GM23338 (cell line): ENCODE measurements at regions not wholly inside any gene's neighbourhood (a gene's known extent, or its start where the extent isn't known, plus 50 kb on each side); places are given as distances from the start of the nearest gene placed in this dataset.

Experiments
- ATAC-seq: fragments of 200-7000 bp; cut with Tn5 transposase; 3 replicates; pipeline ENCODE4 v1.9.1; 2020
- DNase-seq: peaks from one replicate; pipeline ENCODE4 v3.0.0-alpha.2; 2015; ENCODE audit warnings: low spot score
- H2AFZ ChIP-seq: fragments of 200-600 bp; sonication (generic); 2 replicates; pipeline ENCODE4 v1.8.0; 2016; ENCODE audit warnings: antibody characterized with exemption, mild to moderate bottlenecking, moderate library complexity
- H3F3A ChIP-seq: fragments of 200-600 bp; sonication (generic); replicated peaks from 2 replicates; pipeline ENCODE4 v1.8.0; 2017; ENCODE audit warnings: antibody characterized with exemption, mixed run types, low read depth
- H3K27ac ChIP-seq: fragments of 200-600 bp; sonication (generic); 2 replicates; pipeline ENCODE4 v1.6.1; 2016; ENCODE audit warnings: low read depth
- H3K27me3 ChIP-seq: fragments of 200-600 bp; sonication (generic); 2 replicates; pipeline ENCODE4 v1.8.0; 2016; ENCODE audit warnings: mild to moderate bottlenecking, mixed run types, moderate library complexity; ENCODE audit not compliant: insufficient read depth
- H3K36me3 ChIP-seq: fragments of 200-600 bp; sonication (generic); 2 replicates; pipeline ENCODE4 v1.8.0; 2016; ENCODE audit warnings: mild to moderate bottlenecking; ENCODE audit not compliant: insufficient read depth
- H3K4me1 ChIP-seq: fragments of 200-600 bp; sonication (generic); 2 replicates; pipeline ENCODE4 v1.8.0; 2016; ENCODE audit warnings: mild to moderate bottlenecking, moderate library complexity; ENCODE audit not compliant: insufficient read depth
- H3K4me2 ChIP-seq: fragments of 200-600 bp; sonication (generic); 2 replicates; pipeline ENCODE4 v1.7.1; 2017; ENCODE audit warnings: mixed run types
- H3K4me3 ChIP-seq: fragments of 200-600 bp; sonication (generic); 2 replicates; pipeline ENCODE4 v1.6.1; 2016; ENCODE audit warnings: mixed run types
- H3K79me2 ChIP-seq: fragments of 200-600 bp; sonication (generic); replicated peaks from 2 replicates; pipeline ENCODE4 v1.8.0; 2017; ENCODE audit warnings: mild to moderate bottlenecking; ENCODE audit not compliant: insufficient read depth
- H3K9me2 ChIP-seq: fragments of 200-600 bp; sonication (generic); 2 replicates; pipeline ENCODE4 v1.8.0; 2017; ENCODE audit not compliant: insufficient read depth
- H4K20me1 ChIP-seq: fragments of 200-600 bp; sonication (generic); replicated peaks from 2 replicates; pipeline ENCODE4 v1.8.0; 2017; ENCODE audit warnings: mild to moderate bottlenecking; ENCODE audit not compliant: insufficient read depth
- H3K27ac Mint-ChIP-seq: 2 replicates; pipeline ENCODE4 v1.8.0; 2020; ENCODE audit warnings: inconsistent platforms, mild to moderate bottlenecking, moderate library complexity, mixed read lengths
- H3K27me3 Mint-ChIP-seq: 3 replicates; pipeline ENCODE4 v1.8.0; 2022; ENCODE audit warnings: low read depth, mild to moderate bottlenecking, moderate library complexity, mixed read lengths, inconsistent platforms; ENCODE audit not compliant: insufficient read depth, poor library complexity
- H3K36me3 Mint-ChIP-seq: 3 replicates; pipeline ENCODE4 v1.8.0; 2021; ENCODE audit warnings: low read depth, mild to moderate bottlenecking, inconsistent platforms, moderate library complexity, mixed read lengths
- H3K4me1 Mint-ChIP-seq: 3 replicates; pipeline ENCODE4 v1.8.0; 2020; ENCODE audit warnings: mild to moderate bottlenecking, inconsistent platforms, mixed read lengths
- H3K4me3 Mint-ChIP-seq: 3 replicates; pipeline ENCODE4 v1.8.0; 2021; ENCODE audit warnings: moderate library complexity, mild to moderate bottlenecking, inconsistent platforms, mixed read lengths
- H3K9me3 Mint-ChIP-seq: 3 replicates; pipeline ENCODE4 v1.8.0; 2020; ENCODE audit warnings: moderate library complexity, mild to moderate bottlenecking, inconsistent platforms, mixed read lengths
- CREB1 ChIP-seq: fragments of 250-450 bp; sonication (Bioruptor Pico); IDR thresholded peaks from 2 replicates; pipeline ENCODE4 v1.5.0; 2020; ENCODE audit warnings: low read depth, mild to moderate bottlenecking, moderate library complexity
- EZH2 ChIP-seq: fragments of 200-600 bp; sonication (generic); IDR thresholded peaks from one replicate; pipeline ENCODE4 v1.8.0; 2017; ENCODE audit warnings: antibody characterized with exemption, mild to moderate bottlenecking, low read depth; ENCODE audit not compliant: unreplicated experiment
- EZH2phosphoT487 ChIP-seq: fragments of 200-600 bp; sonication (generic); IDR thresholded peaks from one replicate; pipeline ENCODE4 v1.8.1; 2018; ENCODE audit warnings: antibody characterized with exemption; ENCODE audit not compliant: unreplicated experiment
- JUNB ChIP-seq: IDR thresholded peaks from one replicate; pipeline ENCODE4 v1.6.1; 2016; ENCODE audit warnings: antibody characterized with exemption; ENCODE audit not compliant: unreplicated experiment
- NANOG ChIP-seq: IDR thresholded peaks from 2 replicates; pipeline ENCODE4 v1.6.1; 2016; ENCODE audit warnings: antibody characterized with exemption, borderline replicate concordance
- POLR2AphosphoS5 ChIP-seq: IDR thresholded peaks from 2 replicates; pipeline ENCODE4 v1.6.1; 2016; ENCODE audit warnings: antibody characterized with exemption, low read depth
- STAT1 ChIP-seq: IDR thresholded peaks from one replicate; pipeline ENCODE4 v1.6.1; 2016; ENCODE audit warnings: antibody characterized with exemption; ENCODE audit not compliant: unreplicated experiment
- ZNF114 ChIP-seq: fragments of 250-450 bp; sonication (Bioruptor Pico); IDR thresholded peaks from 2 replicates; pipeline ENCODE4 v1.5.0; 2020; ENCODE audit warnings: mild to moderate bottlenecking, moderate library complexity
- ZNF331 ChIP-seq: fragments of 250-450 bp; sonication (Bioruptor Pico); IDR thresholded peaks from 2 replicates; pipeline ENCODE4 v1.5.0; 2020; ENCODE audit warnings: low read depth, mild to moderate bottlenecking, moderate library complexity
- TF ChIP-seq, protein P1 (sequence below): IDR thresholded peaks from 2 replicates; pipeline ENCODE4 v1.6.1; 2016; ENCODE audit warnings: antibody characterized with exemption
- TF ChIP-seq, protein P2 (sequence below), 2 experiments: fragments of 200-600 bp in 1 of 2; sonication (generic) in 1 of 2; conservative IDR thresholded peaks; 2 replicates each; pipeline versions ENCODE4 v1.5.1 to v1.6.1; 2016 to 2017; ENCODE audit warnings: antibody characterized with exemption in 2 of 2, low read depth in 2 of 2, mild to moderate bottlenecking in 2 of 2, moderate library complexity in 1 of 2
- TF ChIP-seq, protein P3 (sequence below): fragments of 250-450 bp; sonication (Bioruptor Pico); IDR thresholded peaks from 2 replicates; pipeline ENCODE4 v1.5.0; 2020; ENCODE audit warnings: mild to moderate bottlenecking, moderate library complexity
- TF ChIP-seq, protein P4 (sequence below): IDR thresholded peaks from one replicate; pipeline ENCODE4 v1.6.1; 2018; ENCODE audit warnings: antibody characterized with exemption; ENCODE audit not compliant: unreplicated experiment

DNA sequence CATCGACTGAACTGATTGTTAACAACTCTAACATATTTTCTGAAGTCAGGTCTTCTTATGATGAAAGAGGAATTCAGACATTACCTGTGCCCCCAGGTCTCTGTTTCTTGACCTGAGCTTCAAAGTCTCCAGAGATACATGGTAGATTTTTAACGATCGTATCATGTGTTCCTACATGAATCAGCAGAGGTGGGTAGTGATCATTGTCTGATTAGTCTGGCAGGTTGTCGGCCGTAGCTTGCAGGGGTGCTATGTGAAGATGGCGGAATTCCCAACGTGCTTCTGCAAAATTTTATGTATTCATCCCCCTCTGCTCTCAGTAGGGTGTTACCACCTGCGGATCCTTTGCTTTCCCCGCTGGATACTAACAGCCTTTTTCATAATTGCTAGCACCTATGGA lies 581.9 kb downstream of the GATA3 start:
- DNase-seq: no peak

More for the DNA sequence above, 581.9 kb downstream of the GATA3 start:
- Mint-ChIP-seq H3K27ac (no peak overlapping the region), H3K36me3 (no peaks in the 10 kb centered on the region), H3K9me3 (no peaks in the 10 kb centered on the region), H3K4me1 (no peaks in the 10 kb centered on the region), H3K4me3 (no peak overlapping the region), H3K27me3 (no peaks in the 10 kb centered on the region)
- no peaks in the 10 kb centered on the region for H4K20me1 ChIP-seq
- no peaks in the 10 kb centered on the region for H3K27me3 ChIP-seq
- no peaks in the 10 kb centered on the region for H3K4me1 ChIP-seq
- no peak for TF ChIP-seq EZH2phosphoT487
- TF ChIP-seq JUNB: no peak
- no peak for TF ChIP-seq CREB1
- TF ChIP-seq ZNF331 (CRISPR knock-in tag): no peak
- TF ChIP-seq STAT1: no peak
- TF ChIP-seq, protein P1, sequence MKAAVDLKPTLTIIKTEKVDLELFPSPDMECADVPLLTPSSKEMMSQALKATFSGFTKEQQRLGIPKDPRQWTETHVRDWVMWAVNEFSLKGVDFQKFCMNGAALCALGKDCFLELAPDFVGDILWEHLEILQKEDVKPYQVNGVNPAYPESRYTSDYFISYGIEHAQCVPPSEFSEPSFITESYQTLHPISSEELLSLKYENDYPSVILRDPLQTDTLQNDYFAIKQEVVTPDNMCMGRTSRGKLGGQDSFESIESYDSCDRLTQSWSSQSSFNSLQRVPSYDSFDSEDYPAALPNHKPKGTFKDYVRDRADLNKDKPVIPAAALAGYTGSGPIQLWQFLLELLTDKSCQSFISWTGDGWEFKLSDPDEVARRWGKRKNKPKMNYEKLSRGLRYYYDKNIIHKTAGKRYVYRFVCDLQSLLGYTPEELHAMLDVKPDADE: no peak
- TF ChIP-seq POLR2AphosphoS5: no peak
- TF ChIP-seq NANOG: no peak
- TF ChIP-seq ZNF114 (CRISPR knock-in tag): no peak
- no peak for TF ChIP-seq EZH2
- TF ChIP-seq, protein P2, sequence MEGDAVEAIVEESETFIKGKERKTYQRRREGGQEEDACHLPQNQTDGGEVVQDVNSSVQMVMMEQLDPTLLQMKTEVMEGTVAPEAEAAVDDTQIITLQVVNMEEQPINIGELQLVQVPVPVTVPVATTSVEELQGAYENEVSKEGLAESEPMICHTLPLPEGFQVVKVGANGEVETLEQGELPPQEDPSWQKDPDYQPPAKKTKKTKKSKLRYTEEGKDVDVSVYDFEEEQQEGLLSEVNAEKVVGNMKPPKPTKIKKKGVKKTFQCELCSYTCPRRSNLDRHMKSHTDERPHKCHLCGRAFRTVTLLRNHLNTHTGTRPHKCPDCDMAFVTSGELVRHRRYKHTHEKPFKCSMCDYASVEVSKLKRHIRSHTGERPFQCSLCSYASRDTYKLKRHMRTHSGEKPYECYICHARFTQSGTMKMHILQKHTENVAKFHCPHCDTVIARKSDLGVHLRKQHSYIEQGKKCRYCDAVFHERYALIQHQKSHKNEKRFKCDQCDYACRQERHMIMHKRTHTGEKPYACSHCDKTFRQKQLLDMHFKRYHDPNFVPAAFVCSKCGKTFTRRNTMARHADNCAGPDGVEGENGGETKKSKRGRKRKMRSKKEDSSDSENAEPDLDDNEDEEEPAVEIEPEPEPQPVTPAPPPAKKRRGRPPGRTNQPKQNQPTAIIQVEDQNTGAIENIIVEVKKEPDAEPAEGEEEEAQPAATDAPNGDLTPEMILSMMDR (conservative IDR thresholded peaks at IDR 0.05; ENCODE audit: low read depth in 2 of 2): no peak
- TF ChIP-seq, protein P3, sequence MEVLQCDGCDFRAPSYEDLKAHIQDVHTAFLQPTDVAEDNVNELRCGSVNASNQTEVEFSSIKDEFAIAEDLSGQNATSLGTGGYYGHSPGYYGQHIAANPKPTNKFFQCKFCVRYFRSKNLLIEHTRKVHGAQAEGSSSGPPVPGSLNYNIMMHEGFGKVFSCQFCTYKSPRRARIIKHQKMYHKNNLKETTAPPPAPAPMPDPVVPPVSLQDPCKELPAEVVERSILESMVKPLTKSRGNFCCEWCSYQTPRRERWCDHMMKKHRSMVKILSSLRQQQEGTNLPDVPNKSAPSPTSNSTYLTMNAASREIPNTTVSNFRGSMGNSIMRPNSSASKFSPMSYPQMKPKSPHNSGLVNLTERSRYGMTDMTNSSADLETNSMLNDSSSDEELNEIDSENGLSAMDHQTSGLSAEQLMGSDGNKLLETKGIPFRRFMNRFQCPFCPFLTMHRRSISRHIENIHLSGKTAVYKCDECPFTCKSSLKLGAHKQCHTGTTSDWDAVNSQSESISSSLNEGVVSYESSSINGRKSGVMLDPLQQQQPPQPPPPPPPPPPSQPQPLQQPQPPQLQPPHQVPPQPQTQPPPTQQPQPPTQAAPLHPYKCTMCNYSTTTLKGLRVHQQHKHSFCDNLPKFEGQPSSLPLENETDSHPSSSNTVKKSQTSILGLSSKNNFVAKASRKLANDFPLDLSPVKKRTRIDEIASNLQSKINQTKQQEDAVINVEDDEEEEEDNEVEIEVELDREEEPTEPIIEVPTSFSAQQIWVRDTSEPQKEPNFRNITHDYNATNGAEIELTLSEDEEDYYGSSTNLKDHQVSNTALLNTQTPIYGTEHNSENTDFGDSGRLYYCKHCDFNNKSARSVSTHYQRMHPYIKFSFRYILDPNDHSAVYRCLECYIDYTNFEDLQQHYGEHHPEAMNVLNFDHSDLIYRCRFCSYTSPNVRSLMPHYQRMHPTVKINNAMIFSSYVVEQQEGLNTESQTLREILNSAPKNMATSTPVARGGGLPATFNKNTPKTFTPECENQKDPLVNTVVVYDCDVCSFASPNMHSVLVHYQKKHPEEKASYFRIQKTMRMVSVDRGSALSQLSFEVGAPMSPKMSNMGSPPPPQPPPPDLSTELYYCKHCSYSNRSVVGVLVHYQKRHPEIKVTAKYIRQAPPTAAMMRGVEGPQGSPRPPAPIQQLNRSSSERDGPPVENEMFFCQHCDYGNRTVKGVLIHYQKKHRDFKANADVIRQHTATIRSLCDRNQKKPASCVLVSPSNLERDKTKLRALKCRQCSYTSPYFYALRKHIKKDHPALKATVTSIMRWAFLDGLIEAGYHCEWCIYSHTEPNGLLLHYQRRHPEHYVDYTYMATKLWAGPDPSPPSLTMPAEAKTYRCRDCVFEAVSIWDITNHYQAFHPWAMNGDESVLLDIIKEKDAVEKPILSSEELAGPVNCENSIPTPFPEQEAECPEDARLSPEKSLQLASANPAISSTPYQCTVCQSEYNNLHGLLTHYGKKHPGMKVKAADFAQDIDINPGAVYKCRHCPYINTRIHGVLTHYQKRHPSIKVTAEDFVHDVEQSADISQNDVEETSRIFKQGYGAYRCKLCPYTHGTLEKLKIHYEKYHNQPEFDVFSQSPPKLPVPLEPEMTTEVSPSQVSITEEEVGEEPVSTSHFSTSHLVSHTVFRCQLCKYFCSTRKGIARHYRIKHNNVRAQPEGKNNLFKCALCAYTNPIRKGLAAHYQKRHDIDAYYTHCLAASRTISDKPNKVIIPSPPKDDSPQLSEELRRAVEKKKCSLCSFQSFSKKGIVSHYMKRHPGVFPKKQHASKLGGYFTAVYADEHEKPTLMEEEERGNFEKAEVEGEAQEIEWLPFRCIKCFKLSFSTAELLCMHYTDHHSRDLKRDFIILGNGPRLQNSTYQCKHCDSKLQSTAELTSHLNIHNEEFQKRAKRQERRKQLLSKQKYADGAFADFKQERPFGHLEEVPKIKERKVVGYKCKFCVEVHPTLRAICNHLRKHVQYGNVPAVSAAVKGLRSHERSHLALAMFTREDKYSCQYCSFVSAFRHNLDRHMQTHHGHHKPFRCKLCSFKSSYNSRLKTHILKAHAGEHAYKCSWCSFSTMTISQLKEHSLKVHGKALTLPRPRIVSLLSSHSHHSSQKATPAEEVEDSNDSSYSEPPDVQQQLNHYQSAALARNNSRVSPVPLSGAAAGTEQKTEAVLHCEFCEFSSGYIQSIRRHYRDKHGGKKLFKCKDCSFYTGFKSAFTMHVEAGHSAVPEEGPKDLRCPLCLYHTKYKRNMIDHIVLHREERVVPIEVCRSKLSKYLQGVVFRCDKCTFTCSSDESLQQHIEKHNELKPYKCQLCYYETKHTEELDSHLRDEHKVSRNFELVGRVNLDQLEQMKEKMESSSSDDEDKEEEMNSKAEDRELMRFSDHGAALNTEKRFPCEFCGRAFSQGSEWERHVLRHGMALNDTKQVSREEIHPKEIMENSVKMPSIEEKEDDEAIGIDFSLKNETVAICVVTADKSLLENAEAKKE: no peak
- TF ChIP-seq, protein P4, sequence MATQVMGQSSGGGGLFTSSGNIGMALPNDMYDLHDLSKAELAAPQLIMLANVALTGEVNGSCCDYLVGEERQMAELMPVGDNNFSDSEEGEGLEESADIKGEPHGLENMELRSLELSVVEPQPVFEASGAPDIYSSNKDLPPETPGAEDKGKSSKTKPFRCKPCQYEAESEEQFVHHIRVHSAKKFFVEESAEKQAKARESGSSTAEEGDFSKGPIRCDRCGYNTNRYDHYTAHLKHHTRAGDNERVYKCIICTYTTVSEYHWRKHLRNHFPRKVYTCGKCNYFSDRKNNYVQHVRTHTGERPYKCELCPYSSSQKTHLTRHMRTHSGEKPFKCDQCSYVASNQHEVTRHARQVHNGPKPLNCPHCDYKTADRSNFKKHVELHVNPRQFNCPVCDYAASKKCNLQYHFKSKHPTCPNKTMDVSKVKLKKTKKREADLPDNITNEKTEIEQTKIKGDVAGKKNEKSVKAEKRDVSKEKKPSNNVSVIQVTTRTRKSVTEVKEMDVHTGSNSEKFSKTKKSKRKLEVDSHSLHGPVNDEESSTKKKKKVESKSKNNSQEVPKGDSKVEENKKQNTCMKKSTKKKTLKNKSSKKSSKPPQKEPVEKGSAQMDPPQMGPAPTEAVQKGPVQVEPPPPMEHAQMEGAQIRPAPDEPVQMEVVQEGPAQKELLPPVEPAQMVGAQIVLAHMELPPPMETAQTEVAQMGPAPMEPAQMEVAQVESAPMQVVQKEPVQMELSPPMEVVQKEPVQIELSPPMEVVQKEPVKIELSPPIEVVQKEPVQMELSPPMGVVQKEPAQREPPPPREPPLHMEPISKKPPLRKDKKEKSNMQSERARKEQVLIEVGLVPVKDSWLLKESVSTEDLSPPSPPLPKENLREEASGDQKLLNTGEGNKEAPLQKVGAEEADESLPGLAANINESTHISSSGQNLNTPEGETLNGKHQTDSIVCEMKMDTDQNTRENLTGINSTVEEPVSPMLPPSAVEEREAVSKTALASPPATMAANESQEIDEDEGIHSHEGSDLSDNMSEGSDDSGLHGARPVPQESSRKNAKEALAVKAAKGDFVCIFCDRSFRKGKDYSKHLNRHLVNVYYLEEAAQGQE: no peak
- no peak overlapping the region for H3K4me3 ChIP-seq
- H2AFZ ChIP-seq: no peak overlapping the region
- ATAC-seq: no peak
- H3K4me2 ChIP-seq: no peak overlapping the region
- H3K36me3 ChIP-seq: no peaks in the 10 kb centered on the region
- H3K79me2 ChIP-seq: no peaks in the 10 kb centered on the region
- no peak overlapping the region for H3K27ac ChIP-seq
- H3K9me2 ChIP-seq: peaks cover 13% of the 10 kb centered on the region; the same call in 1 of the 2 replicates
- no peaks in the 10 kb centered on the region for H3F3A ChIP-seq
